ENCODE measurements at regions not wholly inside any gene's neighbourhood (a gene's known extent, or its start where the extent isn't known, plus 50 kb on each side); places are given as distances from the start of the nearest gene placed in this dataset.

- Mint-ChIP-seq H3K4me3 (no peak overlapping the region), H3K9me3 (no peaks in the 10 kb centered on the region), H3K36me3 (no peaks in the 10 kb centered on the region), H3K27me3 (ENCODE audit: low read depth) (no peaks in the 10 kb centered on the region), H3K27ac (no peak overlapping the region), H3K4me1 (peaks cover 22% of the 10 kb centered on the region)
- CTCF ChIA-PET = interaction anchor here (1.0 to 1.7 kb wide), 4 partner anchors 22 to 98 kb away, joined by 3 to 9 read pairs (median 4); no protein-coding TSS in a partner anchor
- no peak for DNase-seq (ENCODE audit: low spot score)
- ATAC-seq = no peak
- TF ChIP-seq, protein P1, sequence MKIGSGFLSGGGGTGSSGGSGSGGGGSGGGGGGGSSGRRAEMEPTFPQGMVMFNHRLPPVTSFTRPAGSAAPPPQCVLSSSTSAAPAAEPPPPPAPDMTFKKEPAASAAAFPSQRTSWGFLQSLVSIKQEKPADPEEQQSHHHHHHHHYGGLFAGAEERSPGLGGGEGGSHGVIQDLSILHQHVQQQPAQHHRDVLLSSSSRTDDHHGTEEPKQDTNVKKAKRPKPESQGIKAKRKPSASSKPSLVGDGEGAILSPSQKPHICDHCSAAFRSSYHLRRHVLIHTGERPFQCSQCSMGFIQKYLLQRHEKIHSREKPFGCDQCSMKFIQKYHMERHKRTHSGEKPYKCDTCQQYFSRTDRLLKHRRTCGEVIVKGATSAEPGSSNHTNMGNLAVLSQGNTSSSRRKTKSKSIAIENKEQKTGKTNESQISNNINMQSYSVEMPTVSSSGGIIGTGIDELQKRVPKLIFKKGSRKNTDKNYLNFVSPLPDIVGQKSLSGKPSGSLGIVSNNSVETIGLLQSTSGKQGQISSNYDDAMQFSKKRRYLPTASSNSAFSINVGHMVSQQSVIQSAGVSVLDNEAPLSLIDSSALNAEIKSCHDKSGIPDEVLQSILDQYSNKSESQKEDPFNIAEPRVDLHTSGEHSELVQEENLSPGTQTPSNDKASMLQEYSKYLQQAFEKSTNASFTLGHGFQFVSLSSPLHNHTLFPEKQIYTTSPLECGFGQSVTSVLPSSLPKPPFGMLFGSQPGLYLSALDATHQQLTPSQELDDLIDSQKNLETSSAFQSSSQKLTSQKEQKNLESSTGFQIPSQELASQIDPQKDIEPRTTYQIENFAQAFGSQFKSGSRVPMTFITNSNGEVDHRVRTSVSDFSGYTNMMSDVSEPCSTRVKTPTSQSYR (CRISPR knock-in tag; IDR thresholded peaks at IDR 0.05) = no peak
- no peak for TF ChIP-seq ZSCAN18 (CRISPR knock-in tag; IDR thresholded peaks at IDR 0.05)
- no peak for TF ChIP-seq NR1H2 (CRISPR knock-in tag; IDR thresholded peaks at IDR 0.05)
- TF ChIP-seq ATF1 (CRISPR knock-in tag; IDR thresholded peaks at IDR 0.05) = no peak
- TF ChIP-seq, protein P2, sequence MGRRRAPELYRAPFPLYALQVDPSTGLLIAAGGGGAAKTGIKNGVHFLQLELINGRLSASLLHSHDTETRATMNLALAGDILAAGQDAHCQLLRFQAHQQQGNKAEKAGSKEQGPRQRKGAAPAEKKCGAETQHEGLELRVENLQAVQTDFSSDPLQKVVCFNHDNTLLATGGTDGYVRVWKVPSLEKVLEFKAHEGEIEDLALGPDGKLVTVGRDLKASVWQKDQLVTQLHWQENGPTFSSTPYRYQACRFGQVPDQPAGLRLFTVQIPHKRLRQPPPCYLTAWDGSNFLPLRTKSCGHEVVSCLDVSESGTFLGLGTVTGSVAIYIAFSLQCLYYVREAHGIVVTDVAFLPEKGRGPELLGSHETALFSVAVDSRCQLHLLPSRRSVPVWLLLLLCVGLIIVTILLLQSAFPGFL (CRISPR knock-in tag; IDR thresholded peaks at IDR 0.05; ENCODE audit: borderline replicate concordance) = no peak
- TF ChIP-seq IRF2 (CRISPR knock-in tag; IDR thresholded peaks at IDR 0.05; ENCODE audit: borderline replicate concordance, low read depth) = no peak
- TF ChIP-seq, protein P3, sequence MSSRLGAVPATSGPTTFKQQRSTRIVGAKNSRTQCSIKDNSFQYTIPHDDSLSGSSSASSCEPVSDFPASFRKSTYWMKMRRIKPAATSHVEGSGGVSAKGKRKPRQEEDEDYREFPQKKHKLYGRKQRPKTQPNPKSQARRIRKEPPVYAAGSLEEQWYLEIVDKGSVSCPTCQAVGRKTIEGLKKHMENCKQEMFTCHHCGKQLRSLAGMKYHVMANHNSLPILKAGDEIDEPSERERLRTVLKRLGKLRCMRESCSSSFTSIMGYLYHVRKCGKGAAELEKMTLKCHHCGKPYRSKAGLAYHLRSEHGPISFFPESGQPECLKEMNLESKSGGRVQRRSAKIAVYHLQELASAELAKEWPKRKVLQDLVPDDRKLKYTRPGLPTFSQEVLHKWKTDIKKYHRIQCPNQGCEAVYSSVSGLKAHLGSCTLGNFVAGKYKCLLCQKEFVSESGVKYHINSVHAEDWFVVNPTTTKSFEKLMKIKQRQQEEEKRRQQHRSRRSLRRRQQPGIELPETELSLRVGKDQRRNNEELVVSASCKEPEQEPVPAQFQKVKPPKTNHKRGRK (CRISPR knock-in tag; IDR thresholded peaks at IDR 0.05; ENCODE audit: borderline replicate concordance) = no peak
- no peak for TF ChIP-seq ARID4B (CRISPR knock-in tag; IDR thresholded peaks at IDR 0.05; ENCODE audit: borderline replicate concordance)
- TF ChIP-seq SOX15 (CRISPR knock-in tag; IDR thresholded peaks at IDR 0.05) = no peak
- no peak for TF ChIP-seq KAT7 (CRISPR knock-in tag; IDR thresholded peaks at IDR 0.05; ENCODE audit: borderline replicate concordance)
- no peak for TF ChIP-seq HMGA2 (CRISPR knock-in tag; IDR thresholded peaks at IDR 0.05)
- TF ChIP-seq ELF4 (CRISPR knock-in tag; IDR thresholded peaks at IDR 0.05; ENCODE audit: low read depth) = no peak
- TF ChIP-seq ATF2 (CRISPR knock-in tag; IDR thresholded peaks at IDR 0.05; ENCODE audit: borderline replicate concordance, low read depth) = no peak
- no peak for TF ChIP-seq JUN (CRISPR knock-in tag; IDR thresholded peaks at IDR 0.05)
- no peak for TF ChIP-seq ZNF219 (CRISPR knock-in tag; IDR thresholded peaks at IDR 0.05; ENCODE audit: borderline replicate concordance)
- TF ChIP-seq CREB1 (CRISPR knock-in tag; IDR thresholded peaks at IDR 0.05) = no peak
- TF ChIP-seq ZNF396 (CRISPR knock-in tag; IDR thresholded peaks at IDR 0.05; ENCODE audit: borderline replicate concordance) = no peak
- TF ChIP-seq, protein P4, sequence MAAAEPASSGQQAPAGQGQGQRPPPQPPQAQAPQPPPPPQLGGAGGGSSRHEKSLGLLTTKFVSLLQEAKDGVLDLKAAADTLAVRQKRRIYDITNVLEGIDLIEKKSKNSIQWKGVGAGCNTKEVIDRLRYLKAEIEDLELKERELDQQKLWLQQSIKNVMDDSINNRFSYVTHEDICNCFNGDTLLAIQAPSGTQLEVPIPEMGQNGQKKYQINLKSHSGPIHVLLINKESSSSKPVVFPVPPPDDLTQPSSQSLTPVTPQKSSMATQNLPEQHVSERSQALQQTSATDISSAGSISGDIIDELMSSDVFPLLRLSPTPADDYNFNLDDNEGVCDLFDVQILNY (CRISPR knock-in tag; IDR thresholded peaks at IDR 0.05) = no peak
- POLR2A ChIA-PET = no interaction called here
Observed at GRCh38 chr6:150719831-150720230, 120.1 kb downstream of the PLEKHG1 start.
